ENCODE measurements at regions not wholly inside any gene's neighbourhood (a gene's known extent, or its start where the extent isn't known, plus 50 kb on each side); places are given as distances from the start of the nearest gene placed in this dataset.

GRCh38 chr6:40792183-40792582, 205.0 kb upstream of the LRFN2 start:
- Histone ChIP-seq H3K27ac (no peak overlapping the region), H3K27me3 (peaks cover 18% of the 10 kb centered on the region), H3K4me3 (ENCODE audit: low read depth in 1 of 2, low read length in 1 of 2) (no peak overlapping the region), H3K4me1 (ENCODE audit: control insufficient read depth in 1 of 2, insufficient read depth in 1 of 2, low read depth in 1 of 2, low read length in 1 of 2) (no peaks in the 10 kb centered on the region), H3K9me3 (no peaks in the 10 kb centered on the region), H3K36me3 (no peaks in the 10 kb centered on the region)
- no peak for TF ChIP-seq CTCF (IDR thresholded peaks at IDR 0.05)

- no peaks in the 10 kb centered on the region for H3K36me3 ChIP-seq
- H3K4me3 ChIP-seq (ENCODE audit: low read depth in 1 of 2, low read length in 1 of 2): no peak overlapping the region
- no peaks in the 10 kb centered on the region for H3K4me1 ChIP-seq (ENCODE audit: control insufficient read depth in 1 of 2, insufficient read depth in 1 of 2, low read depth in 1 of 2, low read length in 1 of 2)
- peaks cover 18% of the 10 kb centered on the region for H3K27me3 ChIP-seq
- no peak for TF ChIP-seq CTCF (IDR thresholded peaks at IDR 0.05)
- H3K9me3 ChIP-seq: no peaks in the 10 kb centered on the region
- no peak overlapping the region for H3K27ac ChIP-seq
Observed at GRCh38 chr6:40791004-40791403, 203.8 kb upstream of the LRFN2 start.

GRCh38 chr6:40788661-40789655, 201.8 kb upstream of the LRFN2 start:
- Histone ChIP-seq H3K4me3 (ENCODE audit: low read depth in 1 of 2, low read length in 1 of 2) (no peak overlapping the region), H3K27me3 (peaks cover 14% of the 10 kb centered on the region), H3K36me3 (no peaks in the 10 kb centered on the region), H3K27ac (no peak overlapping the region), H3K4me1 (ENCODE audit: control insufficient read depth in 1 of 2, insufficient read depth in 1 of 2, low read depth in 1 of 2, low read length in 1 of 2) (no peaks in the 10 kb centered on the region), H3K9me3 (no peaks in the 10 kb centered on the region)
- no peak for TF ChIP-seq CTCF (IDR thresholded peaks at IDR 0.05)

- Histone ChIP-seq H3K27ac (no peak overlapping the region), H3K27me3 (peaks cover 4% of the 10 kb centered on the region), H3K4me3 (ENCODE audit: low read depth in 1 of 2, low read length in 1 of 2) (no peak overlapping the region), H3K9me3 (no peaks in the 10 kb centered on the region), H3K4me1 (ENCODE audit: control insufficient read depth in 1 of 2, insufficient read depth in 1 of 2, low read depth in 1 of 2, low read length in 1 of 2) (no peaks in the 10 kb centered on the region), H3K36me3 (no peaks in the 10 kb centered on the region)
- TF ChIP-seq CTCF (IDR thresholded peaks at IDR 0.05): no peak
Observed at GRCh38 chr6:40782355-40782754, 195.2 kb upstream of the LRFN2 start.

- H3K27ac ChIP-seq: no peak overlapping the region
- H3K9me3 ChIP-seq: no peaks in the 10 kb centered on the region
- no peak for TF ChIP-seq CTCF (IDR thresholded peaks at IDR 0.05)
- H3K4me3 ChIP-seq (ENCODE audit: low read depth in 1 of 2, low read length in 1 of 2): no peak overlapping the region
- no peaks in the 10 kb centered on the region for H3K36me3 ChIP-seq
- H3K27me3 ChIP-seq: peaks cover under 1% of the 10 kb centered on the region
- H3K4me1 ChIP-seq (ENCODE audit: control insufficient read depth in 1 of 2, insufficient read depth in 1 of 2, low read depth in 1 of 2, low read length in 1 of 2): no peaks in the 10 kb centered on the region
Observed at GRCh38 chr6:40780637-40781036, 193.5 kb upstream of the LRFN2 start.

All from neutrophil (primary cell).